Fibroblast of skin of left quadriceps (primary cell): ENCODE measurements at regions not wholly inside any gene's neighbourhood (a gene's known extent, or its start where the extent isn't known, plus 50 kb on each side); places are given as distances from the start of the nearest gene placed in this dataset.
"Not testable (repeated sequence)": the region's sequence is repeated elsewhere in the genome, so short reads cannot be mapped to it uniquely, and the experiment has no call there.

Source experiments
- DNase-seq, 2 experiments: peaks; one replicate each; pipeline ENCODE4 v3.0.0-alpha.2; 2013; ENCODE audit warnings: low read depth in 2 of 2

GRCh38 chr1:79979346-79979745, 972.8 kb upstream of the ADGRL4 start:
- DNase-seq: no peak

- no peak for DNase-seq
Observed at GRCh38 chr1:79976287-79976686, 969.8 kb upstream of the ADGRL4 start.

GRCh38 chr1:79974659-79975058, 968.1 kb upstream of the ADGRL4 start:
- no peak for DNase-seq

- DNase-seq: no peak
Observed at GRCh38 chr1:79969886-79970285, 963.4 kb upstream of the ADGRL4 start.

GRCh38 chr1:79966438-79966837, 959.9 kb upstream of the ADGRL4 start:
- DNase-seq: no peak

GRCh38 chr1:79959635-79960034, 953.1 kb upstream of the ADGRL4 start:
- no peak for DNase-seq

- DNase-seq: no peak
Observed at GRCh38 chr1:79955966-79956365, 949.4 kb upstream of the ADGRL4 start.

GRCh38 chr1:79950511-79950910, 944.0 kb upstream of the ADGRL4 start:
- DNase-seq: no peak

- DNase-seq: no peak
Observed at GRCh38 chr1:79945391-79945790, 938.9 kb upstream of the ADGRL4 start.

- peak in 1 of 2 experiments; percentile 1 for DNase-seq
Observed at GRCh38 chr1:79929356-79929755, 922.8 kb upstream of the ADGRL4 start.

GRCh38 chr1:79928901-79929300, 922.4 kb upstream of the ADGRL4 start:
- no peak for DNase-seq

GRCh38 chr1:79920960-79921669, 914.6 kb upstream of the ADGRL4 start:
- no peak for DNase-seq

GRCh38 chr1:79914896-79915295, 908.4 kb upstream of the ADGRL4 start:
- DNase-seq: no peak

GRCh38 chr1:79912813-79913212, 906.3 kb upstream of the ADGRL4 start:
- DNase-seq: no peak

GRCh38 chr1:79903321-79903720, 896.8 kb upstream of the ADGRL4 start:
- peak in 1 of 2 experiments; percentile 1 for DNase-seq

GRCh38 chr1:79902418-79902817, 895.9 kb upstream of the ADGRL4 start:
- no peak for DNase-seq

- DNase-seq: peak; percentile 96 to 97
Observed at GRCh38 chr1:79899914-79900313, 893.4 kb upstream of the ADGRL4 start.

GRCh38 chr1:79896140-79896539, 889.6 kb upstream of the ADGRL4 start:
- no peak for DNase-seq

- no peak for DNase-seq
Observed at GRCh38 chr1:79895573-79895972, 889.0 kb upstream of the ADGRL4 start.

GRCh38 chr1:79894129-79894528, 887.6 kb upstream of the ADGRL4 start:
- DNase-seq: not testable (repeated sequence)

- DNase-seq: no peak
Observed at GRCh38 chr1:79887059-79887458, 880.5 kb upstream of the ADGRL4 start.

GRCh38 chr1:79885101-79885500, 878.6 kb upstream of the ADGRL4 start:
- no peak for DNase-seq

GRCh38 chr1:79877086-79877485, 870.6 kb upstream of the ADGRL4 start:
- DNase-seq: no peak

GRCh38 chr1:79875187-79875586, 868.7 kb upstream of the ADGRL4 start:
- no peak for DNase-seq
